Endothelial cell of umbilical vein (primary cell): ENCODE measurements at regions not wholly inside any gene's neighbourhood (a gene's known extent, or its start where the extent isn't known, plus 50 kb on each side); places are given as distances from the start of the nearest gene placed in this dataset.

Source experiments
- BruUV-seq: library from RNA; stranded (reverse); fragments of 400-500 nt; replicated peaks from 2 replicates; lab custom pipeline; 2021; lab: Mats Ljungman, UMichigan
- CTCF ChIA-PET: fragments of 300-600, 350-600 bp; sonication (Branson Sonifier 250); formaldehyde crosslinking; loops from one replicate; lab custom pipeline; 2021; ENCODE audit warnings: antibody characterized with exemption, inconsistent platforms; lab: Charles Lee
- POLR2A ChIA-PET: fragments of 300-600, 350-600 bp; sonication (Branson Sonifier 250); formaldehyde crosslinking; loops from one replicate; lab custom pipeline; 2021; ENCODE audit warnings: antibody characterized with exemption, inconsistent platforms; lab: Charles Lee
- DNase-seq: peaks from one replicate; pipeline ENCODE4 v3.0.0-alpha.2; 2011; ENCODE audit warnings: low read depth, low spot score
- FAIRE-seq: peaks from 2 replicates; lab custom pipeline; 2011; peaks lifted over from hg19 to GRCh38; lab: Jason Lieb, UNC
- H2AFZ ChIP-seq: 2 replicates; pipeline ENCODE4 v1.6.0; 2012; ENCODE audit warnings: low read depth, low read length, control low read depth, inconsistent platforms
- H3K27ac ChIP-seq: 2 replicates; pipeline ENCODE4 v1.5.1; 2011; ENCODE audit warnings: low read depth, mild to moderate bottlenecking, control low read depth, low read length, moderate library complexity; ENCODE audit not compliant: insufficient read depth
- H3K27me3 ChIP-seq, 2 experiments: 2 replicates each; pipeline versions ENCODE4 v1.6.0 to v1.6.1; 2011; ENCODE audit warnings: low read length in 2 of 2, mixed read lengths in 1 of 2; ENCODE audit not compliant: control insufficient read depth in 2 of 2, insufficient read depth in 2 of 2
- H3K36me3 ChIP-seq, 2 experiments: 2 replicates in 1 of 2; 3 replicates in 1 of 2; pipeline ENCODE4 v1.5.1; 2011; ENCODE audit warnings: low read length in 2 of 2, mild to moderate bottlenecking in 1 of 2, moderate library complexity in 1 of 2; ENCODE audit not compliant: control insufficient read depth in 2 of 2, insufficient read depth in 2 of 2; ENCODE audit errors: extremely low read depth in 1 of 2
- H3K4me1 ChIP-seq: 3 replicates; pipeline ENCODE4 v1.5.1; 2011; ENCODE audit warnings: mild to moderate bottlenecking, low read length; ENCODE audit not compliant: control insufficient read depth, insufficient read depth; ENCODE audit errors: extremely low read depth
- H3K4me2 ChIP-seq: 2 replicates; pipeline ENCODE4 v1.6.1; 2011; ENCODE audit warnings: low read length, control low read depth, mixed read lengths; ENCODE audit not compliant: insufficient read depth
- H3K4me3 ChIP-seq, 3 experiments: fragments of 200-600 bp in 1 of 3; sonication (generic), shearing (Covaris generic) in 1 of 3; replicated peaks in 1 of 3; 2 replicates each; pipeline ENCODE4 v1.5.1; 2011 to 2016; ENCODE audit warnings: control low read depth in 3 of 3, low read length in 3 of 3, mild to moderate bottlenecking in 2 of 3, inconsistent platforms in 1 of 3, low read depth in 1 of 3, moderate library complexity in 1 of 3; ENCODE audit not compliant: insufficient read depth in 1 of 3
- H3K79me2 ChIP-seq: 2 replicates; pipeline ENCODE4 v1.6.0; 2012; ENCODE audit warnings: low read length, inconsistent platforms; ENCODE audit not compliant: control insufficient read depth, insufficient read depth
- H3K9ac ChIP-seq: replicated peaks from 2 replicates; pipeline ENCODE3; 2011; ENCODE audit warnings: low read length, control low read depth; ENCODE audit not compliant: insufficient read depth; ENCODE audit errors: extremely low read depth
- H3K9me1 ChIP-seq: replicated peaks from 3 replicates; pipeline ENCODE4 v1.6.0; 2011; ENCODE audit warnings: mild to moderate bottlenecking, low read length; ENCODE audit not compliant: control insufficient read depth, insufficient read depth; ENCODE audit errors: extremely low read depth
- H3K9me3 ChIP-seq: replicated peaks from 2 replicates; pipeline ENCODE4 v1.5.1; 2012; ENCODE audit warnings: low read length, inconsistent platforms; ENCODE audit not compliant: control insufficient read depth, insufficient read depth
- H4K20me1 ChIP-seq: replicated peaks from 2 replicates; pipeline ENCODE3; 2011; ENCODE audit warnings: mild to moderate bottlenecking, low read length; ENCODE audit not compliant: control insufficient read depth, insufficient read depth; ENCODE audit errors: extremely low read depth
- EZH2 ChIP-seq: IDR thresholded peaks from 2 replicates; pipeline ENCODE4 v1.6.1; 2012; ENCODE audit warnings: borderline replicate concordance, low read depth, mild to moderate bottlenecking, moderate library complexity, low read length, inconsistent platforms; ENCODE audit not compliant: severe bottlenecking
- FOS ChIP-seq: IDR thresholded peaks from 2 replicates; pipeline ENCODE4 v1.6.1; 2011; ENCODE audit warnings: mild to moderate bottlenecking, low read length, moderate library complexity, borderline replicate concordance; ENCODE audit not compliant: insufficient read depth
- GATA2 ChIP-seq: IDR thresholded peaks from 2 replicates; pipeline ENCODE4 v1.7.0; 2011; ENCODE audit warnings: low read depth, mild to moderate bottlenecking, moderate library complexity, mixed read lengths, low read length; ENCODE audit not compliant: insufficient read length, insufficient read depth
- JUN ChIP-seq: IDR thresholded peaks from 2 replicates; pipeline ENCODE4 v1.6.1; 2011; ENCODE audit warnings: borderline replicate concordance, low read depth; ENCODE audit not compliant: insufficient read length, insufficient read depth
- MYC ChIP-seq: IDR thresholded peaks from one replicate; pipeline ENCODE4 v1.6.1; 2011; ENCODE audit warnings: mild to moderate bottlenecking, low read depth, low read length
- POLR2A ChIP-seq: IDR thresholded peaks from 2 replicates; pipeline ENCODE4 v1.6.1; 2012; ENCODE audit warnings: low read depth, mild to moderate bottlenecking, control low read depth, low read length
- POLR2AphosphoS5 ChIP-seq: IDR thresholded peaks from 2 replicates; pipeline ENCODE4 v1.6.1; 2012; ENCODE audit warnings: low read depth, mild to moderate bottlenecking, control low read depth, low read length, moderate library complexity; ENCODE audit not compliant: insufficient read depth
- dilution Hi-C: fragments of 300-500 bp; cut with MboI; formaldehyde crosslinking; loops from one replicate; pipeline ENCODE4 v1.15.0; 2019; ENCODE audit warnings: low sequenced_read_pairs; ENCODE audit not compliant: extremely low pct_ligation_motif_present
- intact Hi-C: fragments of 100-400 bp; cut with micrococcal nuclease; formaldehyde crosslinking; loops from one replicate; pipeline ENCODE4 v1.10.0; 2022
- TF ChIP-seq, protein P1 (sequence below), 2 donors: IDR thresholded peaks; 1 replicate in 1 of 2; 2 replicates in 1 of 2; pipeline ENCODE4 v1.5.1; 2011; ENCODE audit warnings: low read length in 2 of 2, mild to moderate bottlenecking in 2 of 2, moderate library complexity in 2 of 2, control low read depth in 1 of 2, inconsistent platforms in 1 of 2, low read depth in 1 of 2; ENCODE audit not compliant: insufficient read depth in 1 of 2; ENCODE audit errors: extremely low read depth in 1 of 2
- TF ChIP-seq, protein P2 (sequence below): IDR thresholded peaks from 2 replicates; pipeline ENCODE4 v1.6.1; 2011; ENCODE audit not compliant: insufficient read depth, insufficient read length

DNA sequence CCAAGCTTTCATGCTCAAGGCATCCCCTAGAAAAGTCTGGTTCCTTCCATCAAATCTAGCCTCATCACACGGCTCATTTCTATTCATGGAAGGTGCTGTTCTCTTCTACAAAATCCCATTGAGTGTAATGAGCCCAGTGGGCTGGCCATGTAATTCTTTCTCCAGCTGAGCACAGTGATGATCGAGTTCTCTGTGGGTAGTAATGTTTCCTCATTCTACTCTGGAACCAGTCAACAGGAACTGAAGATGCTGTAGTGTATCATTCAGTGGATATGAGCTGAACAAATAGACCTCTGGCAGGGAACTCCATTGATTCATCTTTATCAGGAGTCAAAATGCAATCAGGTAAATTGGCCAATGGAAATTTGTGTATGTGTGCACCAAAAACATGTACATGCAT lies 149.2 kb downstream of the LRRC70 start:
- FAIRE-seq (no peak), DNase-seq (no peak)
- H3K9me1 ChIP-seq: no peaks in the 10 kb centered on the region
- H3K4me2 ChIP-seq: no peak overlapping the region
- dilution Hi-C loops: no loop called here
- intact Hi-C loops: no loop called here
- H2AFZ ChIP-seq: no peak overlapping the region
- no peaks in the 10 kb centered on the region for H4K20me1 ChIP-seq
- peaks cover 2 to 7% of the 10 kb centered on the region in 2 experiments for H3K27me3 ChIP-seq
- H3K4me1 ChIP-seq: no peaks in the 10 kb centered on the region
- no peaks in the 10 kb centered on the region for H3K36me3 ChIP-seq
- no peak overlapping the region for H3K9ac ChIP-seq
- TF ChIP-seq FOS (no peak), GATA2 (no peak), MYC (no peak), POLR2AphosphoS5 (no peak)
- no peaks in the 10 kb centered on the region for H3K79me2 ChIP-seq
- H3K9me3 ChIP-seq: no peaks in the 10 kb centered on the region
- no peak overlapping the region for H3K27ac ChIP-seq
- no TSS peak for BruUV-seq
- no peak overlapping the region for H3K4me3 ChIP-seq
- ChIA-PET POLR2A (no interaction called here), CTCF (no interaction called here)

DNA sequence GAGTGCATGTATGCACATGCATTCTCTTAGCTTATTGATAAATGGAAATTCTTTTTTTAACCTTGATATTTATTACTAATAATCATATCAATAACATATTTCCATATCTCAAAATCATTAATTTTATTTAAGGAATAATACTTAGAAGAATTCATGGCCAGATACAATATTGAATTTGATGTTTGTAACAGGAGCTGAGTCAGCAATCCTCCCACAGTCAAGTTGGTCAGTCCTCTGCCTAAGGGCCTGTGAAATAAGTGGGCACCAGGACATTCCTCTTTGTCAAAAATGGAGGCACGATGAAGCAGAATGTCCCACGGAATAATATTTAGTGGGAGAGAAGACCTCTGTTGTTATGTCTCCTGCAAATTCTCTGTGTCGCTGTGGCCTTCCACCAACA lies 148.6 kb downstream of the LRRC70 start:
- H3K9ac ChIP-seq: no peak overlapping the region
- H3K4me1 ChIP-seq: no peaks in the 10 kb centered on the region
- H2AFZ ChIP-seq: no peak overlapping the region
- no peaks in the 10 kb centered on the region for H3K36me3 ChIP-seq
- DNase-seq: no peak
- no peak overlapping the region for H3K27ac ChIP-seq
- no TSS peak for BruUV-seq
- H3K27me3 ChIP-seq: peaks cover 2 to 7% of the 10 kb centered on the region in 2 experiments
- TF ChIP-seq POLR2A: no peak
- TF ChIP-seq FOS: no peak
- no peak for TF ChIP-seq MYC
- TF ChIP-seq JUN: no peak
- TF ChIP-seq EZH2: no peak
- no peak for TF ChIP-seq GATA2
- TF ChIP-seq, protein P1, sequence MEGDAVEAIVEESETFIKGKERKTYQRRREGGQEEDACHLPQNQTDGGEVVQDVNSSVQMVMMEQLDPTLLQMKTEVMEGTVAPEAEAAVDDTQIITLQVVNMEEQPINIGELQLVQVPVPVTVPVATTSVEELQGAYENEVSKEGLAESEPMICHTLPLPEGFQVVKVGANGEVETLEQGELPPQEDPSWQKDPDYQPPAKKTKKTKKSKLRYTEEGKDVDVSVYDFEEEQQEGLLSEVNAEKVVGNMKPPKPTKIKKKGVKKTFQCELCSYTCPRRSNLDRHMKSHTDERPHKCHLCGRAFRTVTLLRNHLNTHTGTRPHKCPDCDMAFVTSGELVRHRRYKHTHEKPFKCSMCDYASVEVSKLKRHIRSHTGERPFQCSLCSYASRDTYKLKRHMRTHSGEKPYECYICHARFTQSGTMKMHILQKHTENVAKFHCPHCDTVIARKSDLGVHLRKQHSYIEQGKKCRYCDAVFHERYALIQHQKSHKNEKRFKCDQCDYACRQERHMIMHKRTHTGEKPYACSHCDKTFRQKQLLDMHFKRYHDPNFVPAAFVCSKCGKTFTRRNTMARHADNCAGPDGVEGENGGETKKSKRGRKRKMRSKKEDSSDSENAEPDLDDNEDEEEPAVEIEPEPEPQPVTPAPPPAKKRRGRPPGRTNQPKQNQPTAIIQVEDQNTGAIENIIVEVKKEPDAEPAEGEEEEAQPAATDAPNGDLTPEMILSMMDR (IDR thresholded peaks at IDR 0.05; ENCODE audit: extremely low read depth in 1 of 2, insufficient read depth in 1 of 2, low read depth in 1 of 2, low read length in 2 of 2): no peak
- TF ChIP-seq, protein P2, sequence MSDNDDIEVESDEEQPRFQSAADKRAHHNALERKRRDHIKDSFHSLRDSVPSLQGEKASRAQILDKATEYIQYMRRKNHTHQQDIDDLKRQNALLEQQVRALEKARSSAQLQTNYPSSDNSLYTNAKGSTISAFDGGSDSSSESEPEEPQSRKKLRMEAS: no peak
- no peak for TF ChIP-seq POLR2AphosphoS5
- no peaks in the 10 kb centered on the region for H4K20me1 ChIP-seq
- dilution Hi-C loops (no loop called here), intact Hi-C loops (no loop called here)
- H3K4me3 ChIP-seq: no peak overlapping the region
- H3K9me1 ChIP-seq: no peaks in the 10 kb centered on the region
- CTCF ChIA-PET: interaction anchor here (1.7 kb wide), 1 partner anchor 10 kb away, joined by 3 read pairs; no protein-coding TSS in a partner anchor
- H3K9me3 ChIP-seq: no peaks in the 10 kb centered on the region
- H3K79me2 ChIP-seq: no peaks in the 10 kb centered on the region
- POLR2A ChIA-PET: no interaction called here
- FAIRE-seq: no peak
- no peak overlapping the region for H3K4me2 ChIP-seq
